Liver (tissue), 8 donors: ENCODE measurements at regions not wholly inside any gene's neighbourhood (a gene's known extent, or its start where the extent isn't known, plus 50 kb on each side); places are given as distances from the start of the nearest gene placed in this dataset.

ENCODE experiments used
- DNase-seq: peaks from one replicate; pipeline ENCODE4 v3.0.0-alpha.2; 2017; ENCODE audit warnings: low spot score
- H3K27ac ChIP-seq, 2 donors: one replicate each; pipeline ENCODE4 v1.7.0; 2013; ENCODE audit warnings: inconsistent platforms in 2 of 2, low read length in 2 of 2, control low read depth in 1 of 2, low read depth in 1 of 2, mild to moderate bottlenecking in 1 of 2
- H3K27me3 ChIP-seq, 4 donors: one replicate each; pipeline versions ENCODE4 v1.6.1 to v1.7.0; 2013; ENCODE audit warnings: low read length in 3 of 4, inconsistent platforms in 1 of 4, mild to moderate bottlenecking in 1 of 4, moderate library complexity in 1 of 4; ENCODE audit not compliant: control insufficient read depth in 4 of 4, insufficient read depth in 4 of 4
- H3K36me3 ChIP-seq, 4 donors: one replicate each; pipeline versions ENCODE4 v1.6.1 to v1.7.0; 2013; ENCODE audit warnings: low read length in 3 of 4, mild to moderate bottlenecking in 3 of 4, low read depth in 1 of 4, moderate library complexity in 1 of 4; ENCODE audit not compliant: control insufficient read depth in 4 of 4, insufficient read depth in 3 of 4
- H3K4me1 ChIP-seq, 4 donors: one replicate each; pipeline versions ENCODE4 v1.6.1 to v1.7.0; 2013; ENCODE audit warnings: low read length in 3 of 4, mild to moderate bottlenecking in 3 of 4, moderate library complexity in 1 of 4; ENCODE audit not compliant: control insufficient read depth in 4 of 4, insufficient read depth in 4 of 4
- H3K4me3 ChIP-seq, 3 donors: one replicate each; pipeline versions ENCODE4 v1.6.1 to v1.7.0; 2013; ENCODE audit warnings: low read length in 3 of 3, control low read depth in 1 of 3, low read depth in 1 of 3, mild to moderate bottlenecking in 1 of 3
- H3K9ac ChIP-seq, 2 donors: one replicate each; pipeline ENCODE4 v1.7.0; 2013; ENCODE audit warnings: low read length in 2 of 2, mild to moderate bottlenecking in 2 of 2, moderate library complexity in 2 of 2, control low read depth in 1 of 2, low read depth in 1 of 2
- H3K9me3 ChIP-seq, 4 donors: one replicate each; pipeline versions ENCODE4 v1.6.1 to v1.7.0; 2013; ENCODE audit warnings: low read length in 3 of 4; ENCODE audit not compliant: control insufficient read depth in 4 of 4
- ATF3 ChIP-seq: IDR thresholded peaks from 2 replicates; pipeline ENCODE4 v1.6.1; 2016; ENCODE audit warnings: antibody characterized with exemption
- CTCF ChIP-seq: fragments of 150-350 bp; IDR thresholded peaks from 2 replicates; pipeline ENCODE4 v1.5.1; 2017; ENCODE audit warnings: improper control_type of control experiment, low read depth, low read length; ENCODE audit not compliant: missing input control
- EGR1 ChIP-seq, 2 donors: IDR thresholded peaks; 2 replicates each; pipeline ENCODE4 v1.6.1; 2016 to 2018; ENCODE audit warnings: antibody characterized with exemption in 2 of 2, low read depth in 2 of 2
- FOXA1 ChIP-seq: IDR thresholded peaks from 2 replicates; pipeline ENCODE4 v1.6.1; 2016; ENCODE audit warnings: antibody characterized with exemption
- FOXA2 ChIP-seq: IDR thresholded peaks from 2 replicates; pipeline ENCODE4 v1.6.1; 2016; ENCODE audit warnings: antibody characterized with exemption
- GABPA ChIP-seq, 2 donors: IDR thresholded peaks in 1 of 2; conservative IDR thresholded peaks in 1 of 2; 2 replicates each; pipeline ENCODE4 v1.6.1; 2016; ENCODE audit warnings: antibody characterized with exemption in 2 of 2, mild to moderate bottlenecking in 1 of 2, moderate library complexity in 1 of 2
- HNF4A ChIP-seq, 2 donors: conservative IDR thresholded peaks; 2 replicates each; pipeline ENCODE4 v1.6.1; 2016; ENCODE audit warnings: antibody characterized with exemption in 2 of 2, mild to moderate bottlenecking in 2 of 2
- HNF4G ChIP-seq: IDR thresholded peaks from 2 replicates; pipeline ENCODE4 v1.6.1; 2016; ENCODE audit warnings: antibody characterized with exemption
- JUND ChIP-seq, 2 donors: IDR thresholded peaks; 2 replicates each; pipeline ENCODE4 v1.6.1; 2016; ENCODE audit warnings: antibody characterized with exemption in 2 of 2
- MAX ChIP-seq: IDR thresholded peaks from 2 replicates; pipeline ENCODE4 v1.6.1; 2016; ENCODE audit warnings: antibody characterized with exemption
- NR2F2 ChIP-seq: IDR thresholded peaks from 2 replicates; pipeline ENCODE4 v1.6.1; 2016; ENCODE audit warnings: antibody characterized with exemption
- RAD21 ChIP-seq, 2 donors: IDR thresholded peaks; 2 replicates each; pipeline ENCODE4 v1.6.1; 2016; ENCODE audit warnings: antibody characterized with exemption in 2 of 2, mild to moderate bottlenecking in 2 of 2
- REST ChIP-seq: IDR thresholded peaks from 2 replicates; pipeline ENCODE4 v1.6.1; 2016; ENCODE audit warnings: antibody characterized with exemption, mild to moderate bottlenecking
- RXRA ChIP-seq, 2 donors: IDR thresholded peaks; 2 replicates each; pipeline ENCODE4 v1.6.1; 2017 to 2018; ENCODE audit warnings: antibody characterized with exemption in 2 of 2, mild to moderate bottlenecking in 1 of 2
- SP1 ChIP-seq: IDR thresholded peaks from 2 replicates; pipeline ENCODE4 v1.6.1; 2018; ENCODE audit warnings: antibody characterized with exemption, mild to moderate bottlenecking
- TAF1 ChIP-seq: conservative IDR thresholded peaks from 2 replicates; pipeline ENCODE4 v1.6.1; 2016; ENCODE audit warnings: antibody characterized with exemption, mild to moderate bottlenecking
- YY1 ChIP-seq: IDR thresholded peaks from 2 replicates; pipeline ENCODE4 v1.6.1; 2016; ENCODE audit warnings: antibody characterized with exemption, mild to moderate bottlenecking
- ZBTB33 ChIP-seq: IDR thresholded peaks from 2 replicates; pipeline ENCODE4 v1.6.1; 2016; ENCODE audit warnings: antibody characterized with exemption
- WGBS: extraction: QIAGEN DNeasy Blood & Tissue Kit; methylation state at CpG from one replicate; pipeline ENCODE4 v1.1.7; 2013; 5-methylcytosine and 5-hydroxymethylcytosine counted together
- donor health status: healthy.
- donor health status: healthy.
- donor health status: healthy.
- donor health status: healthy.
- donor health status: healthy.

- Histone ChIP-seq H3K36me3 (no peaks in the 10 kb centered on the region), H3K27ac (no peak overlapping the region), H3K9ac (no peak overlapping the region), H3K27me3 (peaks cover 0 to 4% (median 0%) of the 10 kb centered on the region in 4 donors), H3K9me3 (no peaks in the 10 kb centered on the region), H3K4me1 (no peaks in the 10 kb centered on the region), H3K4me3 (no peak overlapping the region)
- TF ChIP-seq ZBTB33, result no peak
- no peak for TF ChIP-seq TAF1
- TF ChIP-seq FOXA2, result no peak
- no peak for TF ChIP-seq GABPA (IDR thresholded peaks at IDR 0.05 in 1 of 2, conservative IDR thresholded peaks at IDR 0.05 in 1 of 2)
- TF ChIP-seq CTCF, result no peak
- no peak for TF ChIP-seq NR2F2
- no peak for DNase-seq
- WGBS, result 79% methylated on average over 14 of the region's 14 CpGs
Measured at GRCh38 chr10:130812381-130813148, 499.0 kb downstream of the TCERG1L start.

- Histone ChIP-seq H3K36me3 (no peaks in the 10 kb centered on the region), H3K4me1 (no peaks in the 10 kb centered on the region), H3K9me3 (peaks cover 0 to 3% (median 0%) of the 10 kb centered on the region in 4 donors), H3K9ac (no peak overlapping the region), H3K27me3 (peaks cover 0 to 4% (median 0%) of the 10 kb centered on the region in 4 donors), H3K27ac (no peak overlapping the region), H3K4me3 (no peak overlapping the region)
- TF ChIP-seq NR2F2, result no peak
- no peak for TF ChIP-seq CTCF
- TF ChIP-seq RAD21 (IDR thresholded peaks at IDR 0.05), result no peak
- no peak for TF ChIP-seq GABPA (IDR thresholded peaks at IDR 0.05 in 1 of 2, conservative IDR thresholded peaks at IDR 0.05 in 1 of 2)
- TF ChIP-seq TAF1, result no peak
- TF ChIP-seq ATF3, result no peak
- no peak for TF ChIP-seq EGR1 (IDR thresholded peaks at IDR 0.05; ENCODE audit: low read depth in 2 of 2)
- TF ChIP-seq FOXA2, result no peak
- TF ChIP-seq MAX, result no peak
- no peak for TF ChIP-seq FOXA1
- TF ChIP-seq REST, result no peak
- no peak for TF ChIP-seq YY1
- no peak for TF ChIP-seq HNF4A (conservative IDR thresholded peaks at IDR 0.05)
- no peak for TF ChIP-seq RXRA (IDR thresholded peaks at IDR 0.05)
- no peak for TF ChIP-seq JUND (IDR thresholded peaks at IDR 0.05)
- no peak for TF ChIP-seq HNF4G
- TF ChIP-seq SP1, result no peak
- TF ChIP-seq ZBTB33, result no peak
- no peak for DNase-seq
- WGBS, result 73% methylated on average over 7 of the region's 7 CpGs
Measured at GRCh38 chr10:130814610-130815009, 496.9 kb downstream of the TCERG1L start.
